MM.1S (cell line): ENCODE measurements at regions not wholly inside any gene's neighbourhood (a gene's known extent, or its start where the extent isn't known, plus 50 kb on each side); places are given as distances from the start of the nearest gene placed in this dataset.

Experiments
- DNase-seq: peaks from one replicate; pipeline ENCODE4 v3.0.0-alpha.2; 2015
- H2AFZ ChIP-seq: fragments of 300-600 bp; sonication (generic); 2 replicates; pipeline ENCODE4 v1.6.0; 2016; ENCODE audit warnings: antibody characterized with exemption, low read length
- H3F3A ChIP-seq: fragments of 300-600 bp; sonication (generic); 2 replicates; pipeline ENCODE4 v1.6.1; 2016; ENCODE audit warnings: mild to moderate bottlenecking, antibody characterized with exemption, low read length, moderate library complexity, mixed read lengths; ENCODE audit not compliant: insufficient read depth
- H3K27ac ChIP-seq: fragments of 300-600 bp; sonication (generic); 2 replicates; pipeline ENCODE4 v1.5.1; 2016; ENCODE audit warnings: mild to moderate bottlenecking, low read length
- H3K27me3 ChIP-seq: fragments of 300-600 bp; sonication (generic); replicated peaks from 2 replicates; pipeline ENCODE4 v1.6.0; 2016; ENCODE audit warnings: low read length; ENCODE audit not compliant: insufficient read depth
- H3K36me3 ChIP-seq: fragments of 300-600 bp; sonication (generic); replicated peaks from 2 replicates; pipeline ENCODE4 v1.6.1; 2016; ENCODE audit warnings: mild to moderate bottlenecking, low read length, mixed read lengths; ENCODE audit not compliant: insufficient read depth
- H3K4me1 ChIP-seq: fragments of 300-600 bp; sonication (generic); 2 replicates; pipeline ENCODE4 v1.6.1; 2016; ENCODE audit warnings: low read length, mixed read lengths
- H3K4me2 ChIP-seq: fragments of 300-600 bp; sonication (generic); 2 replicates; pipeline ENCODE4 v1.6.0; 2016; ENCODE audit warnings: low read depth, low read length
- H3K4me3 ChIP-seq: fragments of 300-600 bp; sonication (generic); 2 replicates; pipeline ENCODE4 v1.5.1; 2016; ENCODE audit warnings: low read length, mixed read lengths
- H3K79me2 ChIP-seq: fragments of 300-600 bp; sonication (generic); 2 replicates; pipeline ENCODE4 v1.6.1; 2016; ENCODE audit warnings: mixed run types, low read length, mixed read lengths
- H3K9ac ChIP-seq: fragments of 300-600 bp; sonication (generic); 2 replicates; pipeline ENCODE4 v1.6.1; 2016; ENCODE audit warnings: low read length, mixed read lengths
- H3K9me2 ChIP-seq: fragments of 300-600 bp; sonication (generic); replicated peaks from 2 replicates; pipeline ENCODE4 v1.6.1; 2016; ENCODE audit warnings: mild to moderate bottlenecking, low read length, mixed read lengths; ENCODE audit not compliant: insufficient read depth
- H3K9me3 ChIP-seq: fragments of 300-600 bp; sonication (generic); replicated peaks from 2 replicates; pipeline ENCODE4 v1.6.1; 2016; ENCODE audit warnings: mild to moderate bottlenecking, low read length, mixed read lengths; ENCODE audit not compliant: insufficient read depth
- H4K20me1 ChIP-seq: fragments of 300-600 bp; sonication (generic); 2 replicates; pipeline ENCODE4 v1.6.1; 2016; ENCODE audit warnings: mild to moderate bottlenecking, low read length, moderate library complexity, mixed read lengths; ENCODE audit not compliant: insufficient read depth
- CTCF ChIP-seq: fragments of 300-600 bp; sonication (generic); IDR thresholded peaks from 2 replicates; pipeline ENCODE4 v1.5.1; 2016; ENCODE audit warnings: antibody characterized with exemption, low read length, mixed read lengths
- EZH2 ChIP-seq: fragments of 300-600 bp; sonication (generic); optimal IDR thresholded peaks from 2 replicates; pipeline ENCODE3; 2017; ENCODE audit warnings: low read depth, mild to moderate bottlenecking, antibody characterized with exemption, low read length, mixed read lengths
- EZH2phosphoT487 ChIP-seq: fragments of 300-600 bp; sonication (generic); IDR thresholded peaks from 2 replicates; pipeline ENCODE4 v1.6.1; 2018; ENCODE audit warnings: antibody characterized with exemption, low read length

GRCh38 chr3:81439108-81439507, 322.3 kb downstream of the GBE1 start:
- Histone ChIP-seq H3K4me1 (no peaks in the 10 kb centered on the region), H4K20me1 (no peaks in the 10 kb centered on the region), H2AFZ (no peak overlapping the region), H3K9me3 (no peaks in the 10 kb centered on the region), H3K4me2 (no peak overlapping the region), H3K9ac (no peak overlapping the region), H3K36me3 (no peaks in the 10 kb centered on the region), H3K79me2 (no peaks in the 10 kb centered on the region), H3K27ac (no peak overlapping the region), H3F3A (no peaks in the 10 kb centered on the region), H3K27me3 (no peaks in the 10 kb centered on the region), H3K4me3 (no peak overlapping the region), H3K9me2 (no peaks in the 10 kb centered on the region)
- TF ChIP-seq CTCF (no peak), EZH2 (no peak), EZH2phosphoT487 (no peak)
- no peak for DNase-seq

GRCh38 chr3:81437683-81438082, 323.8 kb downstream of the GBE1 start:
- H3K9ac ChIP-seq: no peak overlapping the region
- no peak overlapping the region for H2AFZ ChIP-seq
- no peaks in the 10 kb centered on the region for H3K79me2 ChIP-seq
- no peaks in the 10 kb centered on the region for H3F3A ChIP-seq
- H3K36me3 ChIP-seq: no peaks in the 10 kb centered on the region
- no peak overlapping the region for H3K4me3 ChIP-seq
- no peaks in the 10 kb centered on the region for H3K4me1 ChIP-seq
- TF ChIP-seq EZH2: no peak
- no peak for TF ChIP-seq CTCF
- TF ChIP-seq EZH2phosphoT487: no peak
- H3K27ac ChIP-seq: no peak overlapping the region
- no peaks in the 10 kb centered on the region for H4K20me1 ChIP-seq
- no peaks in the 10 kb centered on the region for H3K9me3 ChIP-seq
- H3K4me2 ChIP-seq: no peak overlapping the region
- DNase-seq: no peak
- no peaks in the 10 kb centered on the region for H3K9me2 ChIP-seq
- no peaks in the 10 kb centered on the region for H3K27me3 ChIP-seq

- Histone ChIP-seq H3K4me1 (no peaks in the 10 kb centered on the region), H3K36me3 (no peaks in the 10 kb centered on the region), H3K27ac (no peak overlapping the region), H3K27me3 (no peaks in the 10 kb centered on the region), H2AFZ (no peak overlapping the region), H3K9ac (no peak overlapping the region), H3K4me2 (no peak overlapping the region), H3K79me2 (no peaks in the 10 kb centered on the region), H3K4me3 (no peak overlapping the region), H3F3A (no peaks in the 10 kb centered on the region), H3K9me3 (no peaks in the 10 kb centered on the region), H3K9me2 (no peaks in the 10 kb centered on the region), H4K20me1 (no peaks in the 10 kb centered on the region)
- DNase-seq: no peak
- TF ChIP-seq CTCF: no peak
- TF ChIP-seq EZH2: no peak
- TF ChIP-seq EZH2phosphoT487: no peak
These were observed 325.3 kb downstream of the GBE1 start for GRCh38 chr3:81436182-81436581.
